Liver (tissue), 8 donors: ENCODE measurements at regions not wholly inside any gene's neighbourhood (a gene's known extent, or its start where the extent isn't known, plus 50 kb on each side); places are given as distances from the start of the nearest gene placed in this dataset.

Experiments used
- DNase-seq: peaks from one replicate; pipeline ENCODE4 v3.0.0-alpha.2; 2017; ENCODE audit warnings: low spot score
- H3K27ac ChIP-seq, 2 donors: one replicate each; pipeline ENCODE4 v1.7.0; 2013; ENCODE audit warnings: inconsistent platforms in 2 of 2, low read length in 2 of 2, control low read depth in 1 of 2, low read depth in 1 of 2, mild to moderate bottlenecking in 1 of 2
- H3K27me3 ChIP-seq, 4 donors: one replicate each; pipeline versions ENCODE4 v1.6.1 to v1.7.0; 2013; ENCODE audit warnings: low read length in 3 of 4, inconsistent platforms in 1 of 4, mild to moderate bottlenecking in 1 of 4, moderate library complexity in 1 of 4; ENCODE audit not compliant: control insufficient read depth in 4 of 4, insufficient read depth in 4 of 4
- H3K36me3 ChIP-seq, 4 donors: one replicate each; pipeline versions ENCODE4 v1.6.1 to v1.7.0; 2013; ENCODE audit warnings: low read length in 3 of 4, mild to moderate bottlenecking in 3 of 4, low read depth in 1 of 4, moderate library complexity in 1 of 4; ENCODE audit not compliant: control insufficient read depth in 4 of 4, insufficient read depth in 3 of 4
- H3K4me1 ChIP-seq, 4 donors: one replicate each; pipeline versions ENCODE4 v1.6.1 to v1.7.0; 2013; ENCODE audit warnings: low read length in 3 of 4, mild to moderate bottlenecking in 3 of 4, moderate library complexity in 1 of 4; ENCODE audit not compliant: control insufficient read depth in 4 of 4, insufficient read depth in 4 of 4
- H3K4me3 ChIP-seq, 3 donors: one replicate each; pipeline versions ENCODE4 v1.6.1 to v1.7.0; 2013; ENCODE audit warnings: low read length in 3 of 3, control low read depth in 1 of 3, low read depth in 1 of 3, mild to moderate bottlenecking in 1 of 3
- H3K9ac ChIP-seq, 2 donors: one replicate each; pipeline ENCODE4 v1.7.0; 2013; ENCODE audit warnings: low read length in 2 of 2, mild to moderate bottlenecking in 2 of 2, moderate library complexity in 2 of 2, control low read depth in 1 of 2, low read depth in 1 of 2
- H3K9me3 ChIP-seq, 4 donors: one replicate each; pipeline versions ENCODE4 v1.6.1 to v1.7.0; 2013; ENCODE audit warnings: low read length in 3 of 4; ENCODE audit not compliant: control insufficient read depth in 4 of 4
- FOXA1 ChIP-seq: IDR thresholded peaks from 2 replicates; pipeline ENCODE4 v1.6.1; 2016; ENCODE audit warnings: antibody characterized with exemption
- FOXA2 ChIP-seq: IDR thresholded peaks from 2 replicates; pipeline ENCODE4 v1.6.1; 2016; ENCODE audit warnings: antibody characterized with exemption
- GABPA ChIP-seq, 2 donors: IDR thresholded peaks in 1 of 2; conservative IDR thresholded peaks in 1 of 2; 2 replicates each; pipeline ENCODE4 v1.6.1; 2016; ENCODE audit warnings: antibody characterized with exemption in 2 of 2, mild to moderate bottlenecking in 1 of 2, moderate library complexity in 1 of 2
- HNF4A ChIP-seq, 2 donors: conservative IDR thresholded peaks; 2 replicates each; pipeline ENCODE4 v1.6.1; 2016; ENCODE audit warnings: antibody characterized with exemption in 2 of 2, mild to moderate bottlenecking in 2 of 2
- HNF4G ChIP-seq: IDR thresholded peaks from 2 replicates; pipeline ENCODE4 v1.6.1; 2016; ENCODE audit warnings: antibody characterized with exemption
- JUND ChIP-seq, 2 donors: IDR thresholded peaks; 2 replicates each; pipeline ENCODE4 v1.6.1; 2016; ENCODE audit warnings: antibody characterized with exemption in 2 of 2
- NR2F2 ChIP-seq: IDR thresholded peaks from 2 replicates; pipeline ENCODE4 v1.6.1; 2016; ENCODE audit warnings: antibody characterized with exemption
- RAD21 ChIP-seq, 2 donors: IDR thresholded peaks; 2 replicates each; pipeline ENCODE4 v1.6.1; 2016; ENCODE audit warnings: antibody characterized with exemption in 2 of 2, mild to moderate bottlenecking in 2 of 2
- RXRA ChIP-seq, 2 donors: IDR thresholded peaks; 2 replicates each; pipeline ENCODE4 v1.6.1; 2017 to 2018; ENCODE audit warnings: antibody characterized with exemption in 2 of 2, mild to moderate bottlenecking in 1 of 2
- SP1 ChIP-seq: IDR thresholded peaks from 2 replicates; pipeline ENCODE4 v1.6.1; 2018; ENCODE audit warnings: antibody characterized with exemption, mild to moderate bottlenecking
- WGBS: extraction: QIAGEN DNeasy Blood & Tissue Kit; methylation state at CpG from one replicate; pipeline ENCODE4 v1.1.7; 2013; 5-methylcytosine and 5-hydroxymethylcytosine counted together
- TF ChIP-seq, protein P1 (sequence below): IDR thresholded peaks from 2 replicates; pipeline ENCODE4 v1.6.1; 2016; ENCODE audit warnings: antibody characterized with exemption
- TF ChIP-seq, protein P2 (sequence below): IDR thresholded peaks from 2 replicates; pipeline ENCODE4 v1.6.1; 2016; ENCODE audit warnings: antibody characterized with exemption
- TF ChIP-seq, protein P3 (sequence below): fragments of 150-350 bp; IDR thresholded peaks from 2 replicates; pipeline ENCODE4 v1.5.1; 2017; ENCODE audit warnings: improper control_type of control experiment, low read depth, low read length; ENCODE audit not compliant: missing input control
- TF ChIP-seq, protein P4 (sequence below): IDR thresholded peaks from 2 replicates; pipeline ENCODE4 v1.6.1; 2016; ENCODE audit warnings: antibody characterized with exemption, mild to moderate bottlenecking
- donor health status: healthy.
- donor health status: healthy.
- donor health status: healthy.
- donor health status: healthy.
- donor health status: healthy.

DNA sequence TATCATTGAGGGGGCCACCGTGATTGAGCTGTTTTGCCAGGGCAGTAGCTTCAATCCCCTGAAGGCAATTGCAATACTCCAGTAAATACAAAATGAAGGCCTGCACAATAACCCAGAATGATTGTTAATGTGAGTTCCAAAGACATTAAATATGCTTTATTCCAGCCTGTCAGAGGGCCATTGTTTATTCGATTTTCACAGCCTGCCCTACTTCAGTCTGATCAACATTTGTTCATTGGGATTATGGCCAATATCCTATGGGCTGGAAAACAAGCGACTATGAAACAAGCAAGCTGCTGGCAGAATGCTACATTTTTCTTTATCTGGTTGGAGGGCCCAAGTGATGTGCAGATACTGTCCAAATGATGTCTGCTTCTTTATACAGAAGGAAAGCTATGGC, 543.1 kb downstream of the TLE1 start (continued):
- TF ChIP-seq, protein P1, sequence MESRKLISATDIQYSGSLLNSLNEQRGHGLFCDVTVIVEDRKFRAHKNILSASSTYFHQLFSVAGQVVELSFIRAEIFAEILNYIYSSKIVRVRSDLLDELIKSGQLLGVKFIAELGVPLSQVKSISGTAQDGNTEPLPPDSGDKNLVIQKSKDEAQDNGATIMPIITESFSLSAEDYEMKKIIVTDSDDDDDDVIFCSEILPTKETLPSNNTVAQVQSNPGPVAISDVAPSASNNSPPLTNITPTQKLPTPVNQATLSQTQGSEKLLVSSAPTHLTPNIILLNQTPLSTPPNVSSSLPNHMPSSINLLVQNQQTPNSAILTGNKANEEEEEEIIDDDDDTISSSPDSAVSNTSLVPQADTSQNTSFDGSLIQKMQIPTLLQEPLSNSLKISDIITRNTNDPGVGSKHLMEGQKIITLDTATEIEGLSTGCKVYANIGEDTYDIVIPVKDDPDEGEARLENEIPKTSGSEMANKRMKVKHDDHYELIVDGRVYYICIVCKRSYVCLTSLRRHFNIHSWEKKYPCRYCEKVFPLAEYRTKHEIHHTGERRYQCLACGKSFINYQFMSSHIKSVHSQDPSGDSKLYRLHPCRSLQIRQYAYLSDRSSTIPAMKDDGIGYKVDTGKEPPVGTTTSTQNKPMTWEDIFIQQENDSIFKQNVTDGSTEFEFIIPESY: no peak
- TF ChIP-seq FOXA1: no peak

DNA sequence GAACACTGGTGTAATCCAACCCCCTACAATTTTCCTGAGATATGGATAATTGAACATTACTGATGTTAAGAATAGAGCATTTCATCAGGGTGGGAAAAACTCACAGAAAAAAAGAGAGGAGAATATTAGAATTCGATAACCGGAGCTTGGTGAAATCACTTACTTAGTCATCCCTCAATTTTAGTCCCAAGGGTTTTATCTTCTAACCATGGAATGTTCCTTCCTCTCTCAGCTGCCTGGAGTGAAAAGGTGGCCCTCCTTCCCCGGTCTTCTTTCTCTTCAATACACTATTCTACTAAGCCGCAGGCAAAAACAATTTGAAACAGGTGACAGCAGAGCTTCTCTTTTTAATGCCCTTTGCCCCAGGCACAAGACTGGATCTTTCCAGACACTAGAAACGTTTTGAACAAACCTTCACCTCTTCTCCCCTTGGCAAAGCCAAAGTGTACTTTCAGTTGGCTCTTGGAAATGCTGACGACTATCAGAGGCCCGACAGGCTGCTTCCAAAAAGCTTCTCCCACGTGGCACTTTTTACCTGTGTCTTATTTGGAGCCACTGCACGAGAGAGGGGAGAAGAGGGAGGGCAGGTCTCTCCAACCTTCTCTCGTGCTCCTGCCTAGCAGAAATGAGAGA, 543.9 kb downstream of the TLE1 start:
- H3K4me3 ChIP-seq: no peak overlapping the region
- 54% methylated on average over 10 of the region's 10 CpGs for WGBS
- TF ChIP-seq, protein P2, sequence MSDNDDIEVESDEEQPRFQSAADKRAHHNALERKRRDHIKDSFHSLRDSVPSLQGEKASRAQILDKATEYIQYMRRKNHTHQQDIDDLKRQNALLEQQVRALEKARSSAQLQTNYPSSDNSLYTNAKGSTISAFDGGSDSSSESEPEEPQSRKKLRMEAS: no peak
- TF ChIP-seq GABPA (IDR thresholded peaks at IDR 0.05 in 1 of 2, conservative IDR thresholded peaks at IDR 0.05 in 1 of 2) (no peak), FOXA1 (no peak), JUND (IDR thresholded peaks at IDR 0.05) (peak in 1 of 2 donors; percentile 36), RAD21 (IDR thresholded peaks at IDR 0.05) (no peak), NR2F2 (no peak), FOXA2 (no peak), RXRA (IDR thresholded peaks at IDR 0.05) (peak; percentile 10 to 60), SP1 (peak; percentile 18), HNF4G (no peak), HNF4A (conservative IDR thresholded peaks at IDR 0.05) (peak; percentile 30 to 50)
- TF ChIP-seq, protein P1: no peak
- TF ChIP-seq, protein P3, sequence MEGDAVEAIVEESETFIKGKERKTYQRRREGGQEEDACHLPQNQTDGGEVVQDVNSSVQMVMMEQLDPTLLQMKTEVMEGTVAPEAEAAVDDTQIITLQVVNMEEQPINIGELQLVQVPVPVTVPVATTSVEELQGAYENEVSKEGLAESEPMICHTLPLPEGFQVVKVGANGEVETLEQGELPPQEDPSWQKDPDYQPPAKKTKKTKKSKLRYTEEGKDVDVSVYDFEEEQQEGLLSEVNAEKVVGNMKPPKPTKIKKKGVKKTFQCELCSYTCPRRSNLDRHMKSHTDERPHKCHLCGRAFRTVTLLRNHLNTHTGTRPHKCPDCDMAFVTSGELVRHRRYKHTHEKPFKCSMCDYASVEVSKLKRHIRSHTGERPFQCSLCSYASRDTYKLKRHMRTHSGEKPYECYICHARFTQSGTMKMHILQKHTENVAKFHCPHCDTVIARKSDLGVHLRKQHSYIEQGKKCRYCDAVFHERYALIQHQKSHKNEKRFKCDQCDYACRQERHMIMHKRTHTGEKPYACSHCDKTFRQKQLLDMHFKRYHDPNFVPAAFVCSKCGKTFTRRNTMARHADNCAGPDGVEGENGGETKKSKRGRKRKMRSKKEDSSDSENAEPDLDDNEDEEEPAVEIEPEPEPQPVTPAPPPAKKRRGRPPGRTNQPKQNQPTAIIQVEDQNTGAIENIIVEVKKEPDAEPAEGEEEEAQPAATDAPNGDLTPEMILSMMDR: no peak
- TF ChIP-seq, protein P4, sequence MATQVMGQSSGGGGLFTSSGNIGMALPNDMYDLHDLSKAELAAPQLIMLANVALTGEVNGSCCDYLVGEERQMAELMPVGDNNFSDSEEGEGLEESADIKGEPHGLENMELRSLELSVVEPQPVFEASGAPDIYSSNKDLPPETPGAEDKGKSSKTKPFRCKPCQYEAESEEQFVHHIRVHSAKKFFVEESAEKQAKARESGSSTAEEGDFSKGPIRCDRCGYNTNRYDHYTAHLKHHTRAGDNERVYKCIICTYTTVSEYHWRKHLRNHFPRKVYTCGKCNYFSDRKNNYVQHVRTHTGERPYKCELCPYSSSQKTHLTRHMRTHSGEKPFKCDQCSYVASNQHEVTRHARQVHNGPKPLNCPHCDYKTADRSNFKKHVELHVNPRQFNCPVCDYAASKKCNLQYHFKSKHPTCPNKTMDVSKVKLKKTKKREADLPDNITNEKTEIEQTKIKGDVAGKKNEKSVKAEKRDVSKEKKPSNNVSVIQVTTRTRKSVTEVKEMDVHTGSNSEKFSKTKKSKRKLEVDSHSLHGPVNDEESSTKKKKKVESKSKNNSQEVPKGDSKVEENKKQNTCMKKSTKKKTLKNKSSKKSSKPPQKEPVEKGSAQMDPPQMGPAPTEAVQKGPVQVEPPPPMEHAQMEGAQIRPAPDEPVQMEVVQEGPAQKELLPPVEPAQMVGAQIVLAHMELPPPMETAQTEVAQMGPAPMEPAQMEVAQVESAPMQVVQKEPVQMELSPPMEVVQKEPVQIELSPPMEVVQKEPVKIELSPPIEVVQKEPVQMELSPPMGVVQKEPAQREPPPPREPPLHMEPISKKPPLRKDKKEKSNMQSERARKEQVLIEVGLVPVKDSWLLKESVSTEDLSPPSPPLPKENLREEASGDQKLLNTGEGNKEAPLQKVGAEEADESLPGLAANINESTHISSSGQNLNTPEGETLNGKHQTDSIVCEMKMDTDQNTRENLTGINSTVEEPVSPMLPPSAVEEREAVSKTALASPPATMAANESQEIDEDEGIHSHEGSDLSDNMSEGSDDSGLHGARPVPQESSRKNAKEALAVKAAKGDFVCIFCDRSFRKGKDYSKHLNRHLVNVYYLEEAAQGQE: no peak
- no peaks in the 10 kb centered on the region for H3K36me3 ChIP-seq
- no peak for DNase-seq
- H3K4me1 ChIP-seq: peaks cover 0 to 3% (median 0%) of the 10 kb centered on the region in 4 donors
- H3K9ac ChIP-seq: no peak overlapping the region
- peak overlapping the region in 1 of 2 donors; percentile 21 for H3K27ac ChIP-seq
- H3K27me3 ChIP-seq: no peaks in the 10 kb centered on the region
- peaks cover 0 to 12% (median 3%) of the 10 kb centered on the region in 4 donors for H3K9me3 ChIP-seq
